ENCODE measurements at regions not wholly inside any gene's neighbourhood (a gene's known extent, or its start where the extent isn't known, plus 50 kb on each side); places are given as distances from the start of the nearest gene placed in this dataset.
"Not testable (repeated sequence)": the region's sequence is repeated elsewhere in the genome, so short reads cannot be mapped to it uniquely, and the experiment has no call there.

- Mint-ChIP-seq H3K4me3 (ENCODE audit: low read depth, unreplicated experiment) (no peak overlapping the region), H3K9me3 (ENCODE audit: low read depth, unreplicated experiment) (no peaks in the 10 kb centered on the region), H3K27me3 (ENCODE audit: unreplicated experiment) (peaks cover 15% of the 10 kb centered on the region), H3K27ac (ENCODE audit: unreplicated experiment) (no peak overlapping the region), H3K36me3 (ENCODE audit: insufficient read depth, unreplicated experiment) (no peaks in the 10 kb centered on the region), H3K4me1 (ENCODE audit: low read depth, unreplicated experiment) (no peaks in the 10 kb centered on the region)
- no peak for DNase-seq
- BruUV-seq (replicated peaks): no TSS peak
- TF ChIP-seq CTCF (IDR thresholded peaks at IDR 0.05; ENCODE audit: unreplicated experiment): no peak
- intact Hi-C loops (cut with micrococcal nuclease; ENCODE audit: unreplicated experiment): no loop called here
- CTCF ChIA-PET: no interaction called here
These were observed 548.0 kb downstream of the CCSER2 start for GRCh38 chr10:84876116-84876999.

DNA sequence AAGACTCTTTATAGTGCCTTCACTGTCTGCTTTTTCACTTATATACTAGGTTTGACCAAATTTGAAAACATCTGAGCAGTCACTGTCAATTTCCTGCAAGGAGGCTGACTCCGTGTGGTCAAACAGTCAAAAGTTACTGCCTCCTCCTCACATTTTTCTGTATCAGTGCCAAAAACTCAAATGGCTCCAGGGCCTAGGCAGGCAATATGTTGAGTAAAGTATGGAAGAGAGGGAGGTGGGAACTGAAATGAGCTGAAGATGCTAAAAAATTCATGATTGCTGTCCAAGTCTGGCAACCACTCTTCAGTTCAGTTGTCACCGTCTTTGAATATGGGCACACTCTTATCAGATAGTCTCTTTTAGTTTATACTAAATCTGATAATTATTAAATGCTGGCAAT lies 551.6 kb downstream of the CCSER2 start:
- Mint-ChIP-seq H3K9me3 (ENCODE audit: low read depth, unreplicated experiment) (no peaks in the 10 kb centered on the region), H3K36me3 (ENCODE audit: insufficient read depth, unreplicated experiment) (no peaks in the 10 kb centered on the region), H3K27me3 (ENCODE audit: unreplicated experiment) (peaks cover 8% of the 10 kb centered on the region), H3K27ac (ENCODE audit: unreplicated experiment) (no peak overlapping the region), H3K4me1 (ENCODE audit: low read depth, unreplicated experiment) (no peaks in the 10 kb centered on the region), H3K4me3 (ENCODE audit: low read depth, unreplicated experiment) (no peak overlapping the region)
- no peak for TF ChIP-seq CTCF (IDR thresholded peaks at IDR 0.05; ENCODE audit: unreplicated experiment)
- CTCF ChIA-PET: no interaction called here
- no TSS peak for BruUV-seq (replicated peaks)
- DNase-seq: no peak
- intact Hi-C loops (cut with micrococcal nuclease; ENCODE audit: unreplicated experiment): no loop called here

GRCh38 chr10:84881696-84882095 lies 553.3 kb downstream of the CCSER2 start:
- BruUV-seq (replicated peaks); intact Hi-C loops (cut with micrococcal nuclease; ENCODE audit: unreplicated experiment); H3K4me3 Mint-ChIP-seq (ENCODE audit: low read depth, unreplicated experiment); H3K36me3 Mint-ChIP-seq (ENCODE audit: insufficient read depth, unreplicated experiment); H3K27me3 Mint-ChIP-seq (ENCODE audit: unreplicated experiment); DNase-seq; CTCF ChIA-PET; H3K27ac Mint-ChIP-seq (ENCODE audit: unreplicated experiment); H3K9me3 Mint-ChIP-seq (ENCODE audit: low read depth, unreplicated experiment); H3K4me1 Mint-ChIP-seq (ENCODE audit: low read depth, unreplicated experiment): not testable (repeated sequence)

- no TSS peak for BruUV-seq (replicated peaks)
- H3K36me3 Mint-ChIP-seq (ENCODE audit: insufficient read depth, unreplicated experiment): no peaks in the 10 kb centered on the region
These were observed 562.3 kb downstream of the CCSER2 start for GRCh38 chr10:84890706-84891105.

More at GRCh38 chr10:84890706-84891105, 562.3 kb downstream of the CCSER2 start:
- Mint-ChIP-seq H3K27ac (ENCODE audit: unreplicated experiment) (no peak overlapping the region), H3K9me3 (ENCODE audit: low read depth, unreplicated experiment) (peaks cover 2% of the 10 kb centered on the region), H3K4me1 (ENCODE audit: low read depth, unreplicated experiment) (no peaks in the 10 kb centered on the region), H3K4me3 (ENCODE audit: low read depth, unreplicated experiment) (no peak overlapping the region), H3K27me3 (ENCODE audit: unreplicated experiment) (peaks cover 12% of the 10 kb centered on the region)
- intact Hi-C loops (cut with micrococcal nuclease; ENCODE audit: unreplicated experiment): no loop called here
- no peak for DNase-seq
- CTCF ChIA-PET: no interaction called here
- no peak for TF ChIP-seq CTCF (IDR thresholded peaks at IDR 0.05; ENCODE audit: unreplicated experiment)
